ENCODE measurements at regions not wholly inside any gene's neighbourhood (a gene's known extent, or its start where the extent isn't known, plus 50 kb on each side); places are given as distances from the start of the nearest gene placed in this dataset.

DNA sequence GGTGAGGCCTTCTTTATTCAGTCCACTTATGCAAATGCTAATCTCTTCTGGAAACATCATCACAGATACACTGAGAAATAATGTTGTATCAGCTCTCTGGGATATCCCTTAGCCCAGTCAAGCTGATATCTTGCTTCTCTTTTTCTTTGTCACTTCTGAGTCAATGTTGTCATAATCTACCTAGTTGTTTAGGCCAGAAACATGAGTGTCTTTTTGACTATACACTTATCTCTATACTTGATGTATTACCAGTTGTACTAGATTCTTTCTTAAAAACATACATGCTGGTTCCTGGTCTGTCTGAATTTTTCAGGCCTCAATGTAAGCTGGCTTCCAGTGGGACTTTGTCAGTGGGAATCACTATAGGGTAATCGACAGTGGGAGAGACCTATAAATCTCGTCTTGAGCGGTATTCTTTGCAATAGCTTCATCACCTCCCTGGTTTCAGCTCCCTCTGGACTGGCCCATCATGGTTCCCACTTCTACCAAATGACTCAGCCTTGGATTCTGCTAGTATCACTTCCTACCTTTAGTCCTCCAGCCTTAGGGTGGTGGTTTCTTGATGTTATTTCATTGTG is 135.2 kb upstream of the CYYR1 start:
- 98% methylated on average over 3 of the region's 3 CpGs for WGBS
- Histone ChIP-seq H3K9me3 (no peaks in the 10 kb centered on the region), H3K4me3 (no peak overlapping the region), H3K27ac (replicated peaks in 1 of 4) (no peak overlapping the region), H3K4me1 (no peaks in the 10 kb centered on the region), H3K36me3 (no peaks in the 10 kb centered on the region), H3K27me3 (no peaks in the 10 kb centered on the region)
- intact Hi-C loops (cut with DNase I) = no loop called here
- TF ChIP-seq POLR2AphosphoS5 (IDR thresholded peaks at IDR 0.05) = no peak
- TF ChIP-seq, protein P1, sequence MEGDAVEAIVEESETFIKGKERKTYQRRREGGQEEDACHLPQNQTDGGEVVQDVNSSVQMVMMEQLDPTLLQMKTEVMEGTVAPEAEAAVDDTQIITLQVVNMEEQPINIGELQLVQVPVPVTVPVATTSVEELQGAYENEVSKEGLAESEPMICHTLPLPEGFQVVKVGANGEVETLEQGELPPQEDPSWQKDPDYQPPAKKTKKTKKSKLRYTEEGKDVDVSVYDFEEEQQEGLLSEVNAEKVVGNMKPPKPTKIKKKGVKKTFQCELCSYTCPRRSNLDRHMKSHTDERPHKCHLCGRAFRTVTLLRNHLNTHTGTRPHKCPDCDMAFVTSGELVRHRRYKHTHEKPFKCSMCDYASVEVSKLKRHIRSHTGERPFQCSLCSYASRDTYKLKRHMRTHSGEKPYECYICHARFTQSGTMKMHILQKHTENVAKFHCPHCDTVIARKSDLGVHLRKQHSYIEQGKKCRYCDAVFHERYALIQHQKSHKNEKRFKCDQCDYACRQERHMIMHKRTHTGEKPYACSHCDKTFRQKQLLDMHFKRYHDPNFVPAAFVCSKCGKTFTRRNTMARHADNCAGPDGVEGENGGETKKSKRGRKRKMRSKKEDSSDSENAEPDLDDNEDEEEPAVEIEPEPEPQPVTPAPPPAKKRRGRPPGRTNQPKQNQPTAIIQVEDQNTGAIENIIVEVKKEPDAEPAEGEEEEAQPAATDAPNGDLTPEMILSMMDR (IDR thresholded peaks at IDR 0.05) = no peak
- no peak for TF ChIP-seq EP300 (IDR thresholded peaks at IDR 0.05)
- no peak for TF ChIP-seq POLR2A (IDR thresholded peaks at IDR 0.05; ENCODE audit: low read depth)
- no peak for DNase-seq (ENCODE audit: extremely low spot score)

DNA sequence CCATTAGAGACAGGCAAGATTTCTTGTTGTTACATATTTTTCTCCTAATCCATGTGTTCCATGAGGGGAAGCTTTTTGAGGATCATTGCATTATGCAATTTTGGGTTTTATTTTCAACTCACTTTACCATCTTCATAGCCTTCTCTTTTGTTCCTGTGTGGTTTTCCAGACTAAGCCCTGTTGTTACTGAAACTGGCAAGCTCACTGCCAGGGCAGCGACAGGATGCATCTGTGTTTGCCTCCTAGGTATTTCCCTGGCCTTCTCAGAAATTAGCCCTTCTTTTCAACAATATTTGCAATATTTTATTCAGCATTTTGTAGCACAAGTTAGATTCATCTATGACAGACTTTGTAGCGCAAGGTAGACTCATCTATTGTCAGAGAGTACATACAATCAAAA is 134.2 kb upstream of the CYYR1 start:
- no peak overlapping the region for H3K4me3 ChIP-seq
- no peaks in the 10 kb centered on the region for H3K9me3 ChIP-seq
- TF ChIP-seq POLR2A (IDR thresholded peaks at IDR 0.05; ENCODE audit: low read depth) (no peak), POLR2AphosphoS5 (IDR thresholded peaks at IDR 0.05) (no peak), EP300 (IDR thresholded peaks at IDR 0.05) (no peak)
- TF ChIP-seq, protein P1 (IDR thresholded peaks at IDR 0.05) = no peak
- WGBS = 79% methylated on average over 2 of the region's 2 CpGs
- H3K36me3 ChIP-seq = no peaks in the 10 kb centered on the region
- H3K27me3 ChIP-seq = no peaks in the 10 kb centered on the region
- H3K27ac ChIP-seq (replicated peaks in 1 of 4) = no peak overlapping the region
- H3K4me1 ChIP-seq = no peaks in the 10 kb centered on the region
- intact Hi-C loops (cut with DNase I) = no loop called here
- no peak for DNase-seq (ENCODE audit: extremely low spot score)

DNA sequence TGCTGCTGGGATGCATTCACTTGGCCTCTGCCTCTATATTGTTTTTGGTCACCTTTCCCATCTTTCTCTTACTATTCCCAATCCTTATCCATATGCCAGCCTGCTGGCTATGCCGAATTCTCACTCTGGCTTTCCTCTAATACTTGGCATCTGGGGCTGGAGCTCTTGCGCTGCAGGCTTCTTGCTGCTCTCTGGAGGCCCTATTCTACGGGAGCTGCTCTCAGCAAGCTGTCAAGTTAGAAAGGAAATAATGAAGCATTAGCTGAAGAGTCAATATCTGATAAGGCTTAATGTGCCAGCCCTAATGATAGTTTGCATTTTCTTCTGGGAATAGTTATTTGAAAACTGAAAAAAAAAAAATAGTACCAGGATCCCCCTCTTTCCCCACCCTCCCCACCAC is 125.3 kb upstream of the CYYR1 start:
- WGBS = 73% methylated on average over 3 of the region's 3 CpGs
- Histone ChIP-seq H3K9me3 (no peaks in the 10 kb centered on the region), H3K4me1 (no peaks in the 10 kb centered on the region), H3K27me3 (no peaks in the 10 kb centered on the region), H3K36me3 (no peaks in the 10 kb centered on the region), H3K27ac (replicated peaks in 1 of 4) (no peak overlapping the region), H3K4me3 (no peak overlapping the region)
- intact Hi-C loops (cut with DNase I) = no loop called here
- no peak for TF ChIP-seq EP300 (IDR thresholded peaks at IDR 0.05)
- TF ChIP-seq, protein P1 (IDR thresholded peaks at IDR 0.05) = no peak
- no peak for TF ChIP-seq POLR2AphosphoS5 (IDR thresholded peaks at IDR 0.05)
- TF ChIP-seq POLR2A (IDR thresholded peaks at IDR 0.05; ENCODE audit: low read depth) = no peak
- no peak for DNase-seq (ENCODE audit: extremely low spot score)

GRCh38 chr21:26691416-26691815 is 118.3 kb upstream of the CYYR1 start:
- Histone ChIP-seq H3K27me3 (peaks cover 0 to 6% (median 0%) of the 10 kb centered on the region in 4 donors), H3K36me3 (no peaks in the 10 kb centered on the region), H3K9me3 (peaks cover 0 to 13% (median 10%) of the 10 kb centered on the region in 4 donors), H3K4me3 (no peak overlapping the region), H3K4me1 (no peaks in the 10 kb centered on the region), H3K27ac (replicated peaks in 1 of 4) (no peak overlapping the region)
- TF ChIP-seq EP300 (IDR thresholded peaks at IDR 0.05) = no peak
- no peak for DNase-seq (ENCODE audit: extremely low spot score)
- intact Hi-C loops (cut with DNase I) = no loop called here
- WGBS = 80% methylated on average over 2 of the region's 2 CpGs

DNA sequence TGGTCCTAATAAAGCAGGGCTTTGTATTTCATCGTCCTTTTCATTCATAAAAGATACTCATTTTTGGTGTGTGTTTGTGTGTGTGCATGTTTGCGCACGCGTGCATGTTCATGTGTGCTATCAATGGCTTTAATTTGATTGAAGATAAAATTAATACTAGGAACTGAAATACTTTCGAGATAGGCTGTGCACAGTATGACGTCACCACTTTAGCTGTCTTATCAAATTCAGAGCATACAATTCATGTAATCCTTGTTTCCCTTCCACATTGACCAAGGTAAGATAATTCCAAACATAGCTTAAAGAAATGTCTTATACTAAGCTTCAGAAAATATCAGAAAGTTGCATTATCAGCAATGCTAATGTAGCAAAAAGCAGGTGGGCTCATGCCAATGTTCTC is 113.6 kb upstream of the CYYR1 start:
- DNase-seq (ENCODE audit: extremely low spot score) = no peak
- Histone ChIP-seq H3K36me3 (no peaks in the 10 kb centered on the region), H3K4me3 (no peak overlapping the region), H3K9me3 (peaks cover 0 to 13% (median 10%) of the 10 kb centered on the region in 4 donors), H3K27ac (replicated peaks in 1 of 4) (no peak overlapping the region), H3K4me1 (no peaks in the 10 kb centered on the region), H3K27me3 (peaks cover 0 to 6% (median 0%) of the 10 kb centered on the region in 4 donors)
- intact Hi-C loops (cut with DNase I) = no loop called here
- no peak for TF ChIP-seq POLR2A (IDR thresholded peaks at IDR 0.05; ENCODE audit: low read depth)
- TF ChIP-seq EP300 (IDR thresholded peaks at IDR 0.05) = no peak
- TF ChIP-seq, protein P1 (IDR thresholded peaks at IDR 0.05) = no peak
- no peak for TF ChIP-seq POLR2AphosphoS5 (IDR thresholded peaks at IDR 0.05)
- 93% methylated on average over 6 of the region's 6 CpGs for WGBS
